Activated B cell treated with CpG ODN at 0.5 μM for 24 hours (primary cell): ENCODE measurements at regions not wholly inside any gene's neighbourhood (a gene's known extent, or its start where the extent isn't known, plus 50 kb on each side); places are given as distances from the start of the nearest gene placed in this dataset.
"Not testable (repeated sequence)": the region's sequence is repeated elsewhere in the genome, so short reads cannot be mapped to it uniquely, and the experiment has no call there.

Experiments used
- ATAC-seq: fragments of 200-7000 bp; cut with Tn5 transposase; one replicate; pipeline ENCODE4 v1.10.0; 2021; ENCODE audit warnings: low read depth, mild to moderate bottlenecking, moderate library complexity
- CTCF ChIA-PET: fragments of 350-600 bp; sonication (Branson Sonifier 250); formaldehyde crosslinking; loops from one replicate; lab custom pipeline; 2021; ENCODE audit warnings: antibody characterized with exemption; lab: Charles Lee
- POLR2A ChIA-PET: fragments of 350-600 bp; sonication (Branson Sonifier 250); formaldehyde crosslinking; loops from one replicate; lab custom pipeline; 2021; ENCODE audit warnings: antibody characterized with exemption; lab: Charles Lee
- DNase-seq: peaks from one replicate; pipeline ENCODE4 v3.0.0; 2022
- H3K27ac Mint-ChIP-seq: one replicate; pipeline ENCODE4 v1.8.0; 2020; ENCODE audit warnings: mixed read lengths
- H3K27me3 Mint-ChIP-seq: one replicate; pipeline ENCODE4 v1.8.0; 2021; ENCODE audit warnings: mixed read lengths
- H3K36me3 Mint-ChIP-seq: one replicate; pipeline ENCODE4 v1.8.0; 2021; ENCODE audit warnings: low read depth, mixed read lengths
- H3K4me1 Mint-ChIP-seq: one replicate; pipeline ENCODE4 v1.8.0; 2021; ENCODE audit warnings: mixed read lengths
- H3K4me3 Mint-ChIP-seq: one replicate; pipeline ENCODE4 v1.8.0; 2020; ENCODE audit warnings: mild to moderate bottlenecking, mixed read lengths
- H3K9me3 Mint-ChIP-seq: one replicate; pipeline ENCODE4 v1.8.0; 2020; ENCODE audit warnings: mixed read lengths
- CTCF ChIP-seq: fragments of 200-600 bp; IDR thresholded peaks from one replicate; pipeline ENCODE4 v1.8.0; 2022; ENCODE audit warnings: antibody characterized with exemption, mild to moderate bottlenecking
- intact Hi-C: fragments of 100-400 bp; cut with micrococcal nuclease; formaldehyde crosslinking; loops from one replicate; pipeline ENCODE4 v1.15.1; 2024

- Mint-ChIP-seq H3K4me3 (no peak overlapping the region), H3K27ac (no peak overlapping the region), H3K36me3 (no peaks in the 10 kb centered on the region), H3K27me3 (no peaks in the 10 kb centered on the region), H3K4me1 (no peaks in the 10 kb centered on the region), H3K9me3 (no peaks in the 10 kb centered on the region)
- DNase-seq (no peak), ATAC-seq (no peak)
- no peak for TF ChIP-seq CTCF
- POLR2A ChIA-PET: no interaction called here
- CTCF ChIA-PET: interaction anchor here (1.6 kb wide), 1 partner anchor 9 kb away, joined by 3 read pairs; no protein-coding TSS in a partner anchor
- intact Hi-C loops: no loop called here
Measured at GRCh38 chr4:57943682-57944081, 833.5 kb upstream of the IGFBP7 start.

GRCh38 chr4:57937326-57937725, 827.1 kb upstream of the IGFBP7 start:
- H3K4me1 Mint-ChIP-seq, H3K36me3 Mint-ChIP-seq, H3K9me3 Mint-ChIP-seq, H3K27me3 Mint-ChIP-seq, POLR2A ChIA-PET, DNase-seq, H3K27ac Mint-ChIP-seq, intact Hi-C loops, CTCF ChIA-PET, ATAC-seq, H3K4me3 Mint-ChIP-seq: not testable (repeated sequence)

GRCh38 chr4:57926311-57926710, 816.1 kb upstream of the IGFBP7 start:
- ChIA-PET POLR2A (no interaction called here), CTCF (no interaction called here)
- ATAC-seq (no peak), DNase-seq (no peak)
- Mint-ChIP-seq H3K4me1 (no peaks in the 10 kb centered on the region), H3K27ac (no peak overlapping the region), H3K27me3 (no peaks in the 10 kb centered on the region), H3K4me3 (no peak overlapping the region), H3K9me3 (no peaks in the 10 kb centered on the region), H3K36me3 (no peaks in the 10 kb centered on the region)
- intact Hi-C loops: no loop called here
- no peak for TF ChIP-seq CTCF

- Mint-ChIP-seq H3K4me3 (no peak overlapping the region), H3K36me3 (no peaks in the 10 kb centered on the region), H3K27me3 (no peaks in the 10 kb centered on the region), H3K9me3 (no peaks in the 10 kb centered on the region), H3K27ac (no peak overlapping the region), H3K4me1 (no peaks in the 10 kb centered on the region)
- POLR2A ChIA-PET: no interaction called here
- DNase-seq (no peak), ATAC-seq (no peak)
- no peak for TF ChIP-seq CTCF
- intact Hi-C loops: no loop called here
- CTCF ChIA-PET: no interaction called here
Measured at GRCh38 chr4:57924951-57925350, 814.8 kb upstream of the IGFBP7 start.

- POLR2A ChIA-PET: no interaction called here
- CTCF ChIA-PET: no interaction called here
- no peaks in the 10 kb centered on the region for H3K4me1 Mint-ChIP-seq
- DNase-seq (no peak), ATAC-seq (no peak)
- H3K27me3 Mint-ChIP-seq: no peaks in the 10 kb centered on the region
- H3K27ac Mint-ChIP-seq: no peak overlapping the region
- intact Hi-C loops: no loop called here
- no peak for TF ChIP-seq CTCF
- peaks cover 12% of the 10 kb centered on the region for H3K9me3 Mint-ChIP-seq
- H3K4me3 Mint-ChIP-seq: no peak overlapping the region
- no peaks in the 10 kb centered on the region for H3K36me3 Mint-ChIP-seq
Measured at GRCh38 chr4:57916479-57916878, 806.3 kb upstream of the IGFBP7 start.

GRCh38 chr4:57911203-57911602, 801.0 kb upstream of the IGFBP7 start:
- Mint-ChIP-seq H3K4me1 (no peaks in the 10 kb centered on the region), H3K36me3 (no peaks in the 10 kb centered on the region), H3K27ac (no peak overlapping the region), H3K4me3 (no peak overlapping the region), H3K9me3 (peaks cover 4% of the 10 kb centered on the region), H3K27me3 (no peaks in the 10 kb centered on the region)
- ATAC-seq (no peak), DNase-seq (no peak)
- CTCF ChIA-PET: no interaction called here
- intact Hi-C loops: no loop called here
- TF ChIP-seq CTCF: no peak
- POLR2A ChIA-PET: no interaction called here
